ENCODE measurements at regions not wholly inside any gene's neighbourhood (a gene's known extent, or its start where the extent isn't known, plus 50 kb on each side); places are given as distances from the start of the nearest gene placed in this dataset.

DNA sequence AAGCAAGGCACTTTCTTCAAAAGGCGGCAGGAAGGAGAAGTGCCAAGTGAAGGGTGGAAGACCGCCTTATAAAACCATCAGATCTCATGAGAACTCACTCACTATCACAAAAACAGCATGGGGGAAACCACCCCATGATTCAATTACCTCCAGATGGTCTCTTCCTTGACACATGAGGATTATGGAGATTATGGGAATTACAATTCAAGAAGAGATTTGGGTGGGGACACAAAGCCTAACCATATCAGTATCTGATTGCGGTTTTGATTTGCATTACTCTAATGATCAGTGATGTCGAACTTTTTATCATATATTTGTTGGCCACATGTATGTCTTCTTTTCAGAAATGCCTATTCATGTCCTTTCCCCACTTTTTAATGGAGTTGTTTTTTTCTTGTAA is 549.3 kb upstream of the IL12A start:
- TF ChIP-seq, protein P1, sequence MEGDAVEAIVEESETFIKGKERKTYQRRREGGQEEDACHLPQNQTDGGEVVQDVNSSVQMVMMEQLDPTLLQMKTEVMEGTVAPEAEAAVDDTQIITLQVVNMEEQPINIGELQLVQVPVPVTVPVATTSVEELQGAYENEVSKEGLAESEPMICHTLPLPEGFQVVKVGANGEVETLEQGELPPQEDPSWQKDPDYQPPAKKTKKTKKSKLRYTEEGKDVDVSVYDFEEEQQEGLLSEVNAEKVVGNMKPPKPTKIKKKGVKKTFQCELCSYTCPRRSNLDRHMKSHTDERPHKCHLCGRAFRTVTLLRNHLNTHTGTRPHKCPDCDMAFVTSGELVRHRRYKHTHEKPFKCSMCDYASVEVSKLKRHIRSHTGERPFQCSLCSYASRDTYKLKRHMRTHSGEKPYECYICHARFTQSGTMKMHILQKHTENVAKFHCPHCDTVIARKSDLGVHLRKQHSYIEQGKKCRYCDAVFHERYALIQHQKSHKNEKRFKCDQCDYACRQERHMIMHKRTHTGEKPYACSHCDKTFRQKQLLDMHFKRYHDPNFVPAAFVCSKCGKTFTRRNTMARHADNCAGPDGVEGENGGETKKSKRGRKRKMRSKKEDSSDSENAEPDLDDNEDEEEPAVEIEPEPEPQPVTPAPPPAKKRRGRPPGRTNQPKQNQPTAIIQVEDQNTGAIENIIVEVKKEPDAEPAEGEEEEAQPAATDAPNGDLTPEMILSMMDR (IDR thresholded peaks at IDR 0.05): no peak
- TF ChIP-seq POLR2A (IDR thresholded peaks at IDR 0.05): no peak
